Body of pancreas (tissue), 4 donors: ENCODE measurements at regions not wholly inside any gene's neighbourhood (a gene's known extent, or its start where the extent isn't known, plus 50 kb on each side); places are given as distances from the start of the nearest gene placed in this dataset.

Source experiments
- CTCF ChIP-seq, 7 experiments: fragments of 450-650 bp in 4 of 7; fragments of 200-600 bp in 3 of 7; sonication (generic) in 3 of 7; IDR thresholded peaks; one replicate each; pipeline ENCODE4 v1.5.1; 2016 to 2019; ENCODE audit warnings: antibody characterized with exemption in 7 of 7
- POLR2A ChIP-seq, 3 donors: fragments of 450-650 bp; IDR thresholded peaks; one replicate each; pipeline ENCODE4 v1.6.1; 2016; ENCODE audit warnings: antibody characterized with exemption in 3 of 3, mild to moderate bottlenecking in 2 of 3

DNA sequence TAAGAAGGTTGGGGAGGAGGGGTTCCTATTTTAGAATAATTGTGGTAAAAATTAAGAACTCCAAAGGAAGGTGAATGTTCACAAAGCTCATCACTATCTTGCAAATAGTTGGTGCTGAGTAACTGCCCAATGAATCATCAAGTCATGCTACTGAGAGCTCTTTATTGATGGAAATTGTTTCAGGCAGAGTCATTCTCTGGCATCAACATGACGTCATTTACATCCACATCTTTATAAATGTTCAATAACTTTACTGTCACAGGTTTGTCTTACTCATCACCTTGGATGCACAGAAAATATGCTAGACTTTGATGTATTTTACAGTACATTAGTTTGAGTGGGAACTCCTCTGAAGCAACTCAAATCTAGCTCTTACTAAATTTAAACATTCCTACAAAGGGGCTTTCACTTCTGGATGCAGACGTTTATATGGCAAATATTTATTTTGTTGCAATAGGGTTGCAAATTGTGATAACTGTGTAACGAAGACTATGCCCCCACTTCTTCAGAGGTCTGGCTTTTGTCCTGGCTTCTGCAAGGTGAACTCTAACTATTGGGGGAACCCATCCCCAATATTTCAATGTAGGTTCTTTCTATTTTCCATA, 273.7 kb upstream of the AJAP1 start:
- TF ChIP-seq CTCF (IDR thresholded peaks at IDR 0.05) (no peak), POLR2A (IDR thresholded peaks at IDR 0.05) (no peak)
